A673 (cell line): ENCODE measurements at regions not wholly inside any gene's neighbourhood (a gene's known extent, or its start where the extent isn't known, plus 50 kb on each side); places are given as distances from the start of the nearest gene placed in this dataset.

Experiments used
- BruUV-seq: library from RNA; stranded (reverse); fragments of 400-500 nt; replicated peaks from 2 replicates; lab custom pipeline; 2021; lab: Mats Ljungman, UMichigan
- CTCF ChIA-PET: fragments of 300-600 bp; sonication (Branson Sonifier 250); formaldehyde crosslinking; loops from one replicate; lab custom pipeline; 2022; ENCODE audit warnings: antibody characterized with exemption; lab: Charles Lee
- POLR2A ChIA-PET: fragments of 300-600 bp; sonication (Branson Sonifier 250); formaldehyde crosslinking; loops from one replicate; lab custom pipeline; 2022; ENCODE audit warnings: antibody characterized with exemption; ENCODE audit not compliant: low non-redundant PET; lab: Charles Lee
- DNase-seq: peaks from one replicate; pipeline ENCODE4 v3.0.0-alpha.2; 2015; ENCODE audit warnings: low spot score
- H3K27ac ChIP-seq: fragments of 200-600 bp; sonication (generic); 2 replicates; pipeline ENCODE4 v1.5.1; 2016; ENCODE audit warnings: mixed run types, low read depth, mild to moderate bottlenecking, mixed read lengths, antibody characterized with exemption, low read length; ENCODE audit not compliant: poor library complexity, severe bottlenecking
- H3K27me3 ChIP-seq: fragments of 200-600 bp; sonication (generic); replicated peaks from 2 replicates; pipeline ENCODE4 v1.6.1; 2017; ENCODE audit warnings: mixed run types, low read depth, mild to moderate bottlenecking, mixed read lengths, antibody characterized with exemption, low read length; ENCODE audit not compliant: insufficient read depth, poor library complexity
- H3K36me3 ChIP-seq: fragments of 200-600 bp; sonication (generic); 2 replicates; pipeline ENCODE4 v1.6.1; 2016; ENCODE audit warnings: mixed run types, mild to moderate bottlenecking, mixed read lengths, antibody characterized with exemption, low read length; ENCODE audit not compliant: insufficient read depth, poor library complexity, severe bottlenecking
- H3K4me1 ChIP-seq: fragments of 200-600 bp; sonication (generic); 2 replicates; pipeline ENCODE4 v1.6.1; 2017; ENCODE audit warnings: mixed run types, mild to moderate bottlenecking, mixed read lengths, antibody characterized with exemption, low read length; ENCODE audit not compliant: insufficient read depth, poor library complexity, severe bottlenecking
- H3K4me3 ChIP-seq: fragments of 200-600 bp; sonication (generic); 2 replicates; pipeline ENCODE4 v1.5.1; 2016; ENCODE audit warnings: low read depth, mixed run types, mild to moderate bottlenecking, mixed read lengths, low read length; ENCODE audit not compliant: poor library complexity, severe bottlenecking
- H3K9me3 ChIP-seq: fragments of 200-600 bp; sonication (generic); 2 replicates; pipeline ENCODE4 v1.6.1; 2016; ENCODE audit warnings: mixed run types, low read depth, mild to moderate bottlenecking, mixed read lengths, antibody characterized with exemption, low read length; ENCODE audit not compliant: poor library complexity, severe bottlenecking
- CTCF ChIP-seq: fragments of 300-800, 200-600 bp; sonication (generic); conservative IDR thresholded peaks from 2 replicates; pipeline ENCODE4 v1.5.1; 2017; ENCODE audit warnings: low read depth, mild to moderate bottlenecking, antibody characterized with exemption, low read length, moderate library complexity, mixed read lengths
- EZH2 ChIP-seq: fragments of 200-600 bp; sonication (generic); IDR thresholded peaks from 2 replicates; pipeline ENCODE4 v1.6.1; 2017; ENCODE audit warnings: borderline replicate concordance, low read depth, mild to moderate bottlenecking, mixed read lengths, antibody characterized with exemption, low read length; ENCODE audit not compliant: poor library complexity, severe bottlenecking
- intact Hi-C: fragments of 100-400 bp; cut with micrococcal nuclease; formaldehyde crosslinking; loops from one replicate; pipeline ENCODE4 v1.10.0; 2022; ENCODE audit not compliant: unreplicated experiment

- H3K4me1 ChIP-seq = no peaks in the 10 kb centered on the region
- intact Hi-C loops = no loop called here
- H3K27ac ChIP-seq = no peak overlapping the region
- TF ChIP-seq CTCF (peak; percentile 60; the same call in 1 of the 2 replicates), EZH2 (no peak)
- POLR2A ChIA-PET = no interaction called here
- H3K27me3 ChIP-seq = no peaks in the 10 kb centered on the region
- CTCF ChIA-PET = no interaction called here
- DNase-seq = peak; percentile 70
- H3K36me3 ChIP-seq = no peaks in the 10 kb centered on the region
- BruUV-seq = no TSS peak
- H3K4me3 ChIP-seq = no peak overlapping the region
- no peaks in the 10 kb centered on the region for H3K9me3 ChIP-seq
These were observed 1244.1 kb upstream of the ACO1 start for GRCh38 chr9:31140316-31140715.

GRCh38 chr9:31142456-31142855, 1242.0 kb upstream of the ACO1 start:
- intact Hi-C loops = no loop called here
- ChIA-PET POLR2A (no interaction called here), CTCF (no interaction called here)
- H3K9me3 ChIP-seq = no peaks in the 10 kb centered on the region
- H3K27ac ChIP-seq = no peak overlapping the region
- no TSS peak for BruUV-seq
- H3K4me1 ChIP-seq = no peaks in the 10 kb centered on the region
- DNase-seq = no peak
- H3K27me3 ChIP-seq = no peaks in the 10 kb centered on the region
- no peaks in the 10 kb centered on the region for H3K36me3 ChIP-seq
- no peak overlapping the region for H3K4me3 ChIP-seq
- TF ChIP-seq EZH2 = no peak
- no peak for TF ChIP-seq CTCF

GRCh38 chr9:31144614-31145013, 1239.8 kb upstream of the ACO1 start:
- intact Hi-C loops = no loop called here
- Histone ChIP-seq H3K27ac (no peak overlapping the region), H3K4me3 (no peak overlapping the region), H3K36me3 (no peaks in the 10 kb centered on the region), H3K9me3 (no peaks in the 10 kb centered on the region), H3K4me1 (no peaks in the 10 kb centered on the region), H3K27me3 (no peaks in the 10 kb centered on the region)
- no peak for DNase-seq
- POLR2A ChIA-PET = no interaction called here
- CTCF ChIA-PET = no interaction called here
- no peak for TF ChIP-seq CTCF
- no peak for TF ChIP-seq EZH2
- no TSS peak for BruUV-seq
